ENCODE measurements at regions not wholly inside any gene's neighbourhood (a gene's known extent, or its start where the extent isn't known, plus 50 kb on each side); places are given as distances from the start of the nearest gene placed in this dataset.

GRCh38 chr1:232876506-232877364 is 71.5 kb downstream of the MAP10 start:
- TF ChIP-seq HNF4G (IDR thresholded peaks at IDR 0.05; ENCODE audit: borderline replicate concordance, low read depth, low read length) (no peak), HNF4G (CRISPR knock-in tag; IDR thresholded peaks at IDR 0.05; ENCODE audit: borderline replicate concordance, low read depth) (no peak), HMG20A (CRISPR knock-in tag; IDR thresholded peaks at IDR 0.05; ENCODE audit: borderline replicate concordance) (no peak), IRF2 (CRISPR knock-in tag; IDR thresholded peaks at IDR 0.05) (no peak), ZMYM3 (CRISPR knock-in tag; IDR thresholded peaks at IDR 0.05) (no peak), SIN3A (IDR thresholded peaks at IDR 0.05; ENCODE audit: borderline replicate concordance, low read depth, low read length) (no peak), PAX8 (CRISPR knock-in tag; IDR thresholded peaks at IDR 0.05; ENCODE audit: borderline replicate concordance) (no peak), PRDM4 (CRISPR knock-in tag; IDR thresholded peaks at IDR 0.05; ENCODE audit: borderline replicate concordance) (no peak), POLR2AphosphoS5 (IDR thresholded peaks at IDR 0.05; ENCODE audit: low read depth, low read length) (no peak), RAD21 (CRISPR knock-in tag; IDR thresholded peaks at IDR 0.05) (no peak), NPAS2 (CRISPR knock-in tag; IDR thresholded peaks at IDR 0.05; ENCODE audit: borderline replicate concordance) (no peak), YEATS2 (CRISPR knock-in tag; IDR thresholded peaks at IDR 0.05; ENCODE audit: borderline replicate concordance) (no peak), ZBTB34 (CRISPR knock-in tag; IDR thresholded peaks at IDR 0.05) (no peak), FOSL1 (CRISPR knock-in tag; IDR thresholded peaks at IDR 0.05; ENCODE audit: borderline replicate concordance) (no peak)
- TF ChIP-seq, protein P1, sequence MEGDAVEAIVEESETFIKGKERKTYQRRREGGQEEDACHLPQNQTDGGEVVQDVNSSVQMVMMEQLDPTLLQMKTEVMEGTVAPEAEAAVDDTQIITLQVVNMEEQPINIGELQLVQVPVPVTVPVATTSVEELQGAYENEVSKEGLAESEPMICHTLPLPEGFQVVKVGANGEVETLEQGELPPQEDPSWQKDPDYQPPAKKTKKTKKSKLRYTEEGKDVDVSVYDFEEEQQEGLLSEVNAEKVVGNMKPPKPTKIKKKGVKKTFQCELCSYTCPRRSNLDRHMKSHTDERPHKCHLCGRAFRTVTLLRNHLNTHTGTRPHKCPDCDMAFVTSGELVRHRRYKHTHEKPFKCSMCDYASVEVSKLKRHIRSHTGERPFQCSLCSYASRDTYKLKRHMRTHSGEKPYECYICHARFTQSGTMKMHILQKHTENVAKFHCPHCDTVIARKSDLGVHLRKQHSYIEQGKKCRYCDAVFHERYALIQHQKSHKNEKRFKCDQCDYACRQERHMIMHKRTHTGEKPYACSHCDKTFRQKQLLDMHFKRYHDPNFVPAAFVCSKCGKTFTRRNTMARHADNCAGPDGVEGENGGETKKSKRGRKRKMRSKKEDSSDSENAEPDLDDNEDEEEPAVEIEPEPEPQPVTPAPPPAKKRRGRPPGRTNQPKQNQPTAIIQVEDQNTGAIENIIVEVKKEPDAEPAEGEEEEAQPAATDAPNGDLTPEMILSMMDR (CRISPR knock-in tag; IDR thresholded peaks at IDR 0.05), result no peak
